CD4-positive, alpha-beta T cell treated with Interleukin-1 beta for 1 hour (primary cell): ENCODE measurements at regions not wholly inside any gene's neighbourhood (a gene's known extent, or its start where the extent isn't known, plus 50 kb on each side); places are given as distances from the start of the nearest gene placed in this dataset.
"Not testable (repeated sequence)": the region's sequence is repeated elsewhere in the genome, so short reads cannot be mapped to it uniquely, and the experiment has no call there.

ENCODE experiments used
- DNase-seq, 2 donors: peaks; one replicate each; pipeline ENCODE4 v3.0.0-alpha.2; 2020 to 2022

DNA sequence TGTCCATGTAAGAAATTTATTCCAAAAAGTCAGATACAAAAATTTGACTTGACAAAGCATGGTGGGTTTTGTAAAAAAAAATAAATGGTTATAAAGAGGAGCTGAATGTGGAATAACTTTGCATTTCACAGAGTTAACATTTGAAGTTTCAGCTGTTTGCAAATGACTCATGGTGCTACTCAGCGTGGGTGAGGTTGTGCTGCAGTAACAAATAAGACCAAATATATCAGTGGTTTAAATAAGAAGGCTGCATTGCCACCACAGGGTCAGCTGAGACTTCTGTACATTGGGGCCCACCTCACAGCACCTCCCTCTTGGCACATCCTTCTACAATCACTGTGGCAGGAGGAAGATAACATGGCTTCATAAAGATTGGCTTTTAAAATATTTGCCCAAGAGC is 272.5 kb upstream of the SULF2 start:
- DNase-seq: no peak

DNA sequence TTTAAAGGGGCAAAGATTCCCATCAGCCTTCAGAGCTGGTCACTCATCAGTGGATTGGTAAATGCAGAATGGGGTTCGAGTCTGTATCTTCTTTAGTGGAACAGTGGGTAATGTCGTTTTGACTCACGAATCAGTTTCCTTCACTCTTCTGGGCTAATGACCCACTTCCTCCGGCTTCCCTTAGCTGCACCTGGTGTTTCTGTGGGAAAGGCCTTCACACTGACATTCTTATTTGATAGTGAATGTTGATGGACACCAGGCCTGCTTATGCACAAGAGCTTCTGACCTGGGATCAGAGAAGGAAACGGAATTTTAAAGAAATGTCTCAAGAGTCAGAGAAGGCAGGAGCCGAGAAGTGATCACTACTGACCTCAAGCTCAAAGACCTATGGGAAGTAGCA is 272.0 kb upstream of the SULF2 start:
- DNase-seq: no peak

DNA sequence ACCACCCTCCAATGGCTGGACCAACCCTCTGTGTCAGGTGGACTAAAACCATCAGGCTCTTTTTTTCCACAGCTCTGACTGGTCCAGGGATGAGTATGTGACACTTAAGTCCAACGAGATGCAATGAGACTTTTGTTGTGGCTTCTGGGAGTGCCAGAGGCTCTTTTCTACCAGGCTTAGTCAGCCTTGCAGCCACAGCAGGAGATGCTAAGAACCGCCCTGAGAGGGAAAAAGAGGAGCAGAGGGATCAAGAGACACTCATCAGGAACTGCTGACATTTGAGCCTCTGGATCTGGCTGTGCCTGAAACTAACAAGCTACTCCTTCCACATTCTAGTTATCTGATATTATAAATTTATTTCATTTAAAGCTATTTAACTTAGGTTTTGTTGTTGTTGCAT is 270.9 kb upstream of the SULF2 start:
- no peak for DNase-seq

DNA sequence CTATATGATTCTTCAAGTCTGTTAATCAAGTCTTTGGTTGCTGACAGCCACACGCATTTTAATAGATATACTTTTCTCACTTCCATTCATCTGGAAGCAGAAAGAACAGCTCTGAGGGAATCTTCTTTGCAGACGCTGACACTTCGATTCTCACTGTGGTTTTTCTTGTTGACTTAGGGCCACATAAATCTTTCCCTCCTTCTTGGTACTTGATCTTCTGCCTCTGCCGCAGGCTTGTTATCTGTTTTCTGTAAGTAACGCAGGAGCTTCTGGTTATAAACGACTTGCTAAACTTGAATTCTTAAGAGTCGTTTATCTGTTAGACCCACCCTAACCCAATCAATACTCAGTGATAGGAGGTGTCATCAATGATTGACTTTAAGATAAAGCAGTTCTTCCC is 268.8 kb upstream of the SULF2 start:
- no peak for DNase-seq

DNA sequence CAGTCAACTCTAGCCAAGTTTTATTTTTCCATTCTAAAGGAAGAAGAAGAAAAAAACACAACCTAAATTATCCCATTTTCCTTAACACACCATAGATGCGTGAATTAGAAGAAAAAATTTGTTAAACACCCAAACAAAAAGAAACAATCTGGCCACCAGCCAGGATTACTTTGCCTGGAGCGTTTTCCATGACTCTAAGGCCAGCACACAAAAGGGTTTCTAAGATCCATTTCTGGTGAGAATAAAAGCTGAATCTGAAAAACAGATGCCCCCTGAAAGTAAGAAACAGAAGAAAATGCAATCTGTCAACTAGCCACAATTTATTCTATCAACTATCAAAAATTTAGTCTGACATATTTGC is 267.2 kb upstream of the SULF2 start:
- DNase-seq: no peak

DNA sequence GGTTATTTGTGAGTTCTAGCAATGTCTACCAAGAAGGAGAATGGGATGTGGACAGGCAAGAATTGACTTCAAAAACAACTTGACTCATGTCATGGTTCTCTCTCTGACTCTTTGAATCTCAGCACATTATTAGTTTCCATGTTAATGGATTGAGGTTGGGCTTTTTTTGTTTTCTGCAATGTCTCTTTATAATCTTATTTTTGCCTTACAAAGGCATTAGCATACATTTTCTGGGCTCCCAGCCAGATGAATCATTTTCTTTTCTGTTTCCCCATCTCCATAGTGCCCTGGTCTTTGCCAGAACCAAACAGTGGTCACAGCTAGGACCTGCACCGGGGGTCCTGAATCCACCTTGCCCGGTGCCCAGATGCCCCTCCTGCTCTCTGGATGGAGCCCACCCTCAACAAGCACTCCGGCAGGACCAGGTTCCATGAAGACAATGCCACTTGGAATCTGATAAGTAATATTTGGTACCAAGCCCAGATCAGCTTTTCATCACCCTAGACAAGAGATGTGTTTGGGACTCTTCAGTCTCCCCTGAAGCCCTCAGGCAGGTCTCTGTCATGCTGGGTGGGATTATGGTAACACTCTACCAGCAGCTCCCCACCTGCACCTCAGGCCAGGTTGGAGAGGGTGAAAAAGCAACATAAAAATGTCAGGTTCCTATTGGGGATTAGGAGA is 266.7 kb upstream of the SULF2 start:
- no peak for DNase-seq

DNA sequence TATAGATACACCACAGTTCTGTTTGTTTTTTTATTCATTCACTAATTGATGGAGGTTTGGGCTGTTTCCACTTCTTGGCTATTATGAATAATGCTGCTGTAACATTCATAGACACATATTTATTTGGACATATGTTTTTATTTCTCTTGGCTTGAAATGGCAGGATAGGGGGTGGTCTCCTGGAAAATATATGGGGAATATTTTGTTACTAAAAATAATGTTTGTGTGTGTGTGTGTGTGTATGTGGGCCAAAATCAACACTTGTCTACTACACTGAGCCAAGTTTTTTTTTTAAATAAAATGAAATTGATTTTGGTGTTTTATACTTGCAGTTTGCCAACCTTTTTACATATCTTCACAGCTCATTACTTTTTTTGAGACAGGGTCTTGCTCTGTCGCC is 264.4 kb upstream of the SULF2 start:
- no peak for DNase-seq

DNA sequence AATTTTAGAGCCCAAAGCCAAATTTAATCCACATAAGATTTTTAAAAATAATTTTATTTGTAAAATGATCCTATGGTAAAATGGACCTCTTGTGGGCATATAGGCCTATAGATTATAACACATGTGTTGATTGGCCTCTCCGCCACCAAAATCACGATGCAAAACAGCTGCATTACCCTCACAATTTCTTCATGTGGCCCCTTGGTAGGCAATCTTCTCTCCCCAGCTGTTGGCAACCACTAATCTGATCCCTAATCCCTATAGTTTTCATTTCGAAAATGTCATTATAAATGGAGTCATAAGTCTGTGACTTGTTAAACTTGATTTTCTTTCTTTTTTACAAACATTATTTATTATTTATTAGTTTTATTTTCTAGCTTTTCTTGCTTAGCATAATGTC is 263.9 kb upstream of the SULF2 start:
- no peak for DNase-seq

DNA sequence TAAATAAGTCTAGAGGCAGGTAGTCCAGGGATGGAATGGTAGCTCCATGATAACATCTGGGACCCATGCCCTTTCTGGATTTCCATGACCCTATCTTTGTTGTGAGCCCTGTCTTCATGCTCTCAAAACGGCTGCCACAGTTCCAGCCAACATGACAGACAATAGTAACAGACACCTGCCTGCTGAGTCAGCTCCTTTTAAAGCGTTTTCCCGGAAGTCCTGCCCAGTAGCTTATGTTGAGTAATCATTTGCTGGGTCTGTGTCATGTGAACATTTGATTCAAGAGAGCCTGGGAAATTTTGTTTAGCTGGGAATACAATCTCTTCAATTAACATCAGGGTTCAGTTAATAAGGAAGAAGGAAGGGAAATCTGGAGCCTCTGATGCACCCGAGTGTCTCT is 262.2 kb upstream of the SULF2 start:
- no peak for DNase-seq

DNA sequence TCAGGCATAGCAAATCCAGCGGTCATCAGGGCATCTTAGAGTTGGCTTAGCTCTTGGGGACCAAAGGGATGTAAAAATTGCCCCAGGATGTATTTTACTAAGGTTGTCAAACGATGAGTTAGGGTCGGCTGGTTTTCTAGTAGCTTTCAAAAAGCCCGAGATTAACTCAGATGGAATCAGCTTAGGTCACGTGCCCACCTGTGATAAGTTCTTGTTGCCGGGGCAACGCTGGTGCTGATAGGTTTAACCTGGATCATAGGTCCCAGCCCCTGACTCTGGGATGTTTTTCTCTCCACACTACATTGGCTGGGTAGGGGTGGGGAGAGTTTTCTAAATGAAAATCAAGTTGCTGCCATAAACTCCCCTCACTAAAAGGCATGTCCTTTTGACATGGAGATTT is 257.3 kb upstream of the SULF2 start:
- no peak for DNase-seq

DNA sequence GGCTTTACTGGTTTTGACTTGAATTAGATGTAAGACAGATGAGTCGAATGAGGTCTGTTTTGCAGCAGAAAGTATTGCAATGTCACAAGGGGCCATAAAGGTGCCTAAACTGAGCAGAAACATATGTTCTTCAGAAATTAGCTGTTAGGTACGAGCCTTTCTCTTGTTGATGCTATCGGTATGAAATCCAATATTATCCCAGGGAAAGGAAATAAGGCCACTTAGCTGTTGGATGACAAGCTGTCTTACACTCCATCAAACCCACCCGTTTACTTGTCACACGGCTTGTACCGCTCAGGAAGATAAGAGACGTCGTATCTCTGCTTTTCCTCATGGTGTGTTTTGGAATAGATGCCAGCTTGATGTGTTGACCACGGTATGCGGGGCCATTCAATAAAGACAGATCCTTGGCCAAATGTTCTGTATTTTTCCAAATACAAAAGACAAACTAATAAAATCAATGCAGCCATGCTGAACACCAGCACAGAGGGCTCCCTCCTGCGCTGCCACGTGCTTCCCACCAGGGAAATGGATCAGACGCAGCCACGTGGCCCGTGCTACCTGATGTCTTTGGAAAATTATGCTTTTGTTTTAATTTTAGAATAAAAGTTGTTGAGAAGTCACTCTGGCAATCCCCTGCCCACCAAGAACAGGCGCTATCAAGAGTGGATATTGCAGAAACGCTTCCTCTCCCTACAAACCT is 255.9 kb upstream of the SULF2 start:
- DNase-seq: no peak

DNA sequence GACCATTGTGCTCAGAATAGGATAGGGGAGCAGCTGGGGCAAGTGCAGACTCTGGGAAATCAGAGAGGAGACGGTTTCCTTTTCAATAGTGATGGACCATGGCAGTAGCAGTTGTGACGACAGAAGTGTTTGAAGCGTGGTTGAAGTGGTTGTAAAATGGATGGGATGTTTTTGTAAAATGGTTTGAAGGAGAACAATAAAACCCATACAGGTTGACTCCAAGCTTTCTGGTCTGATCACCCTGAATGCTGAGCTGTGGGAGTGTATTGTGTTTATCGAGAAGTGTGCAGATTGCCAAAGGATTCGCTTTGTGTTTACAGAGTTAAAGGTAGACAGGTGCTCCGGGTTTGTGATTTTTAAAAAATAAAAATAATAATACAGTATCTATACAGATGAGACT is 255.2 kb upstream of the SULF2 start:
- no peak for DNase-seq

DNA sequence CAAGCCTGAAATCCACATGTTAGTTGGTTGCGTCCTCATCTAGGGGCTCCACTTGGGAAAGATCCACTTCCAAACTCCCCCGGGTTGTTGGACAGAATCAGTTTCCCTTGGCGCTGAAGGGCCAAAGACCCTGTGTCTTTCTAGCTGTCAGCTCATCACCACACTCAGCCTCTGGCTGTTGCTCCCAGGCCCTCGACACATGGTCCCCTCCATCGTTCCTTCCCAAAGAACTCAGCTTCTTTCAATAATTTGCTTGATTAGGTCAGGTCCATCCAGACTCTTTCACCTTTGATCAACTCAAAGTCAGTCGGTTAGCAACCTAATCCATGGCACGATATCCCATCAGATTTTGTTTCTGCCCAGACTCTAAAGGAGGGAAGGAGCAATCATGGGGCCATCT is 254.8 kb upstream of the SULF2 start:
- DNase-seq: no peak

DNA sequence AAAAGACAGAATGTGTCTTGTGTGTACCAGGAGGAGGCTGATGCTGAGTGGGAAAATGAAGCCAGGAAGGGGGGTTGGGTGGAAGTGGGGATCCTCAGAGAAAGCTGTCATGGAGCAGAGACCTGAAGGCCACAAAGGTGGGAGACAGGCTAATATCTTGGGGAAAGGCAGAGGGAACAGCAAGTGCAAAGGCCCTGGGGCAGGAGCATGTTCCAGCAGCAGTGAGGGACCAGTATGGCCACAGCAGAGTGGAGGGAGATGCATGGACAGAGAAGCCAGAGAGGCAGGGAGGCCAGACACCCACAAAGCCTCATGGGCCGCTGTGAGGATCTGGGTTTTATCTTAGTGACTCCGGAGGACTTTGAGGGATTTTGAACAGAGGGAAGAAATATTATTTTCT is 254.2 kb upstream of the SULF2 start:
- DNase-seq: no peak

DNA sequence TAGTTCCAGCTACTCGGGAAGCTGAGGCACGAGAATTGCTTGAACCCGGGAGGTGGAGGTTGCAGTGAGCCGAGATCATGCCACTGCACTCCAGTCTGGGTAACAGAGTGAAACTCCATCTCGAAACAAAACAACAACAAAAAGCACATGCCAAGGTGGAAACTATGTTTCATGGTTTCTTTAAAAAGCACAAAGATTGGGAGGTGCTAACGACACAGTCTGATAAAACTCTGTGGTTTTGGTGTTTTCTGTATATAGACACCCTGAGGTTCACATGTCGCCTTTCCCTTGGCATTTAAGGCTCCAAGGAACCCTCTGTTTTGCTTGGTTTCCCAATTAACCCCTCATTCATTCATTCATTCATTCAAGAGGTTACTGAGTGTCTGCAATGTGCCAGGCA is 253.4 kb upstream of the SULF2 start:
- DNase-seq: no peak

DNA sequence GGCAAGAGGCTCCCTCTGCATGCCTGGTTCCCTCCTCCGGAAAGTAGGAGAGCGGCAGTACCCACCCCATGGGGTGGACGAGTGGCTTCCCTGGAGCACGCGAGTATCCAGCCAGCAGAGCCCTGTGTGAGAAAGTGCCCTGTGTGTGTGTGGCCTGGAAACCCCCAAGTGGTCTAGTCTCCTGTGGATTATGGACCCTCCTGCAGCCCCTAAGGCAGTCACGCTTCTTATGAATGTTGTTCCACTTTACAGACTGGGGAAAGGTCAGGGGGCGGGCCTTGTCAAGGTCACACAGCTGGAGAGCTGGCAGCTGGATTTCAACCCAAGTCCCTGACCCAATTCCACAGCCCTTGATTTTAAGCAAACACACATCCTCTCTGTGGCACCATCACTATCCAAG is 252.5 kb upstream of the SULF2 start:
- DNase-seq: not testable (repeated sequence)

DNA sequence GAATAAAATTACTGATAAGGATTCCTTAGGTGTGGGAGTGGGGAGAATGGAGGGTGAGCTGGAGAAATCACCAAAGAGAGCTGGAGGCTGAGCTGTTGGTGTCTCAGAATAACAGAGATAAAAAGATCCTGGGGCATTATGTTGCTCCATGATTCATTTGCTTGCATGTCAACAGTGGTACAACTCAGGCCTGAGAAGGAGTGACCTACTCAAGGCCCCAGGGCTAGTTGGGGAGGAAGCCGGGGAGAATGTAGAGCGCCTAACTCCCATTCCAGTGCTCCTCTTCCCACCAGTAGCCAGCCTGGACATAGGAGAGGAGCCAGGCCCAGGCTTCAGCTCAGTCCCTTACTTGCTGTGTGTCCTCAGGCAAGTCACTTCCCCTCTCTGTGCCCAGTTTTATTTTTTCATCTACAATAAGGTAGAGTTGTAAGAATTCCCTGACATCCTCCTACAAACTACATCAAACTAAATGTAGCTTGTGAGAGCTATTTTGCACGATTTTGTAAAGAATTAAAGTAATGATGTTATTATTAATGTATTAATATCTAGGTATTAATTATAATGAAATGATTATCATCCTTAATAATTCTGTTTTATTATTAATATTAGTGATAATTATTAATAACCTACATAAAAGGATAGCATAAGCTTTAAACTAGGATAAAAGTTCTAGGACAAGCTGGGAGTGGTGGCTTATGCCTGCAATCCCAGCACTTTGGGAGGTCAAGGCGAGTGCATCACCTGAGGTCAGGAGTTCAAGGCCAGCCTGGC is 250.9 kb upstream of the SULF2 start:
- DNase-seq: no peak

DNA sequence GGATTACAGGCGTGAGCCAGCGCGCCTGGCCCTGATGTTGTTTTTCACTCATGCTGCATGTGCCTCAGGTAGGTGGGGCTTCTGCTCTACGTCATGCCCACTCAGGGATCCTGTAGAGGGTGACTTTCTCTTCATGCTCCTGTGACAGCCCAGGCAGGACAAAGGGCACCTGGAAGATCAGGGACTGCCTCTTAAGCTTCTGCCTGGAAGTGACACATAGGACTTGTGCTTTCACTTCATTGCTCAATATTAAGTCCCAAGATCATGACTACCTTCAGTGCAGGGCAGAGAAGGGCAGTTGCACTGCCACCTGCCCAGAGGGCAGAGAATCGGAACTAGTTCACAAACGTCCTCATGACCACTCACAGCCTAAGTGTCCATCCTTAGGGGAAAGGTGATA is 249.5 kb upstream of the SULF2 start:
- no peak for DNase-seq

DNA sequence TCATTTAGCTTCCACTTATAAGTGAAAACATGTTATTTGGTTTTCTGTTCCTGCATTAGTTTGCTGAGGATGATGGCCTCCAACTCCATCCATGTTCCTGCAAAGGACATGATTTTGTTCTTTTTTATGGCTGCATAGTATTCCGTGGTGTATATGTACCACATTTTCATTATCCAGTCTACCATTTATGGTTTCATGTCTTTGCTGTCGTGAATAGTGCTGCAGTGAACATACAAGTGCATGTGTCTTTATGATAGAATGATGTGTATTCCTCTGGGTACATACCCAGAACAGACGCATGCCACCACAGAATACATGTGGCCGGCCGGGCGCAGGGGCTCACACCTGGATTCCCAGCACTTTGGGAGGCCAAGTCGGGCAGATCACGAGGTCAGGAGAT is 247.7 kb upstream of the SULF2 start:
- not testable (repeated sequence) for DNase-seq

DNA sequence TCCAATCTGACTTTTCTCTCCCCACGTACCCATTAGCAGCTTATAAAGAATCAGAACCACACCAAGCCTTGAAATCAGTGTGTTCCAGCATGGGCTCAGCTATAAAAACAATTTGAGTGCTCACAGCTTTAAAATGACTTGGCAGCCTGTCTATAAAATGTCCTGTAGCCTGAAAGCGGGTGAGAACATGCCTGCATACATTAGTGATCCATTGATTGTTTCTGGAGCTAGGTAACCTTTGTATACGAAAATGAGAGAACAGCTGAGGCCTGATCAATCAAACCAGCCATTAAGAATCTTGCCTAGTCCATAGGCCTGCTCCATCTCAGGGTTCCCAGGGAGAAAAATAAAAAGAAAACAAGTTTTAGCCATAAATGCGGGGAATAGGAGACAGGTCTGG is 245.8 kb upstream of the SULF2 start:
- DNase-seq: no peak

DNA sequence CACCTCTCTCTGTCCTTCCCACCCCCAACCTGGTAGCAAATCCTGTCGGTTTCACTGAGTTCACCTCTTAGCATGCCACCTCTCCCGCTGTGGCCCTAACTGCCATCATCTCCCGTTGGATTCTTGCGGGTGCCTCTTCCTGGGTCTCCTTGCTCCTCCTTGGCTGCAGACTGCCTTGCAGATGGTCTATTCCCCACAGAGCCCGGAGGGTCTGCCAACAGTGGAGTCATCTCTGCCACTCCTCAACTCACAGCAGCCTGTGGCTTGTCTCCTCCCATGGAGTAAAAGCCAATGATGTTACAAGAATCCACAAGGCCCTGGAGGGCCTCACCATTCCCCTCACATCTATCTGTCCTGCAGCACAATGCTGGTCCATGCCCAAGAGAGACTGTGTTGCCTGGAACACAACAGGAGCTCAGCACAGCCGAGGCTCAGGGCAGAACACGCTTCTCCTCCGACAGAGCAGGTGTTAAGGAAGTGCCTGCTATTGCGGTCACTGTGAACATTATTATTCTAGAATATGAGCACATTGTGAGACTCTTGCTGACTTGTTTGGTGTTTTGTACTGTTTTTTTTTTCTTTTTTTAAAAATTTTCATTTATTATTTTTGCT is 241.8 kb upstream of the SULF2 start:
- DNase-seq: no peak

DNA sequence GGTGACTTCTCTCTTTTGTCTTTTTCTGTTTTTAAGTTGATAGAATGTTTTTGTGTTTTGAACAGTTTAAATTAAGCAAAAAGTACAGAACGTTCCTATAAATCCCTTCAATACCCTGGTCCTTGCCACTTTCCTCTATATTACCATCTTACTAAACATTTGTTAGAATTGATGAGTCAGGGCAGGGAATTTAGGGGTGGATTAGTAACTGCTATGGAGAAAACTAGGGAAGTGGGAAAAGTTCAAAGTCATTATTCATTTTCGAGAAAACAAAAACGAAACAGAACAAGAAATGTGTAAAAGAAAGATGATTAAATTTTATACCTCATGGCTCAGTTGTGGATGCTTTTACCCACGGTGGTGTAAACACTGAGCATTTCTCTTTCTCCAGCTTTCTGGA is 240.4 kb upstream of the SULF2 start:
- DNase-seq: no peak

DNA sequence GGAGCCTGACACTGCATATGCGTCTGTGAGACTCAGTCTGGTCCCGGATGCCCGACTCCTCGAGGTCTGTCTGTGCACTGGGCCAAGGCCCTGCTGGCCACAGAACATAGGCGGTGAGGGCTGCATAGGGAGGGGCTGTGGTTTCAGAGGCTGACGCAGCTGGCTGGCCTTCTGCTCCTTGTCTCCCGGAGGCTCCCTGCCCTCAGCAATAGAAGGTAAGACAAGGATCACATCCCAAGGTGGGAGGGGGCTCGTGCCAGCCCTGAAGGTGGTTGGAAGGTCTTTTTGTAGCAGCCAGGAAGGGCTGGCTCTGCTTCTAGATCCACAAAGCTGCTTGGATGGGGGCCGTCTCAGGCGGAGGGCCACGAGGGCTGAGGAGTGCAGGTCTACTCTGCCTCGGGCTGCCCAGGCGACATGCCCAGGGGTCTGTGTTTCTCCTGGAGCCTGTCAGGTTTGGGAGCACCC is 239.8 kb upstream of the SULF2 start:
- no peak for DNase-seq

DNA sequence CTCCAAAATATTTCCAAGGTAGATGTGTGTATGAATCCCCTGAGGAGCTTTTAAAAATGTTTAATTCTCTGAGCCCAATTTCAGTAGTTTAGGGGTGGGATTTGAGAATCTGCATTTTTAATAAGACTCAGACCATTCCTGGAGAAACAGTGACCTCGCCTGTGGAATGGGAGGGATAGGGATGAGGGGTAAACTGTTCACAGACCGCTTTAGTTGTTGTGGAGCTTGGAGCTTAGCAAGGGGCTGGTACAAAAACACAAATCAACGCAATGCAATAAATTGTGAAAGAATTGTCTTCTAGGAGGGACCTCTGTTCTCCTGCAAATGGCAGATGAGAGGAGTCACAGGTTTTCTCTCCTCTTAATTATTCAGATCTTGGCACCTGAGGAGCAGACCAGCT is 239.3 kb upstream of the SULF2 start:
- no peak for DNase-seq
